ENCODE measurements at regions not wholly inside any gene's neighbourhood (a gene's known extent, or its start where the extent isn't known, plus 50 kb on each side); places are given as distances from the start of the nearest gene placed in this dataset.

GRCh38 chr10:128437786-128438345, 311.6 kb upstream of the MKI67 start:
- no peak for TF ChIP-seq CTCF (IDR thresholded peaks at IDR 0.05; ENCODE audit: poor library complexity)
- TF ChIP-seq EZH2 (IDR thresholded peaks at IDR 0.05; ENCODE audit: borderline replicate concordance), result no peak
- no peak for TF ChIP-seq EZH2phosphoT487 (IDR thresholded peaks at IDR 0.05; ENCODE audit: low read depth, severe bottlenecking, unreplicated experiment)
